ENCODE measurements at regions not wholly inside any gene's neighbourhood (a gene's known extent, or its start where the extent isn't known, plus 50 kb on each side); places are given as distances from the start of the nearest gene placed in this dataset.

- DNase-seq (ENCODE audit: low read depth, low spot score) = no peak
- no peak for TF ChIP-seq CTCF (IDR thresholded peaks at IDR 0.05; ENCODE audit: insufficient read depth, low read length, missing control alignments)
- H3K4me3 ChIP-seq (ENCODE audit: low read depth, low read length) = no peak overlapping the region
- CTCF ChIA-PET = no interaction called here
- POLR2A ChIA-PET = no interaction called here
These were observed 166.5 kb upstream of the ZNF507 start for GRCh38 chr19:32178956-32179355.

GRCh38 chr19:32181216-32181920, 164.0 kb upstream of the ZNF507 start:
- H3K4me3 ChIP-seq (ENCODE audit: low read depth, low read length) = no peak overlapping the region
- TF ChIP-seq CTCF (IDR thresholded peaks at IDR 0.05; ENCODE audit: insufficient read depth, low read length, missing control alignments) = no peak
- no peak for DNase-seq (ENCODE audit: low read depth, low spot score)
- CTCF ChIA-PET = no interaction called here
- POLR2A ChIA-PET = no interaction called here

GRCh38 chr19:32186542-32187330, 158.7 kb upstream of the ZNF507 start:
- POLR2A ChIA-PET = no interaction called here
- CTCF ChIA-PET = no interaction called here
- no peak overlapping the region for H3K4me3 ChIP-seq (ENCODE audit: low read depth, low read length)
- no peak for DNase-seq (ENCODE audit: low read depth, low spot score)
- TF ChIP-seq CTCF (IDR thresholded peaks at IDR 0.05; ENCODE audit: insufficient read depth, low read length, missing control alignments) = no peak

GRCh38 chr19:32188921-32189320, 156.5 kb upstream of the ZNF507 start:
- TF ChIP-seq CTCF (IDR thresholded peaks at IDR 0.05; ENCODE audit: insufficient read depth, low read length, missing control alignments) = no peak
- DNase-seq (ENCODE audit: low read depth, low spot score) = no peak
- no peak overlapping the region for H3K4me3 ChIP-seq (ENCODE audit: low read depth, low read length)

GRCh38 chr19:32189956-32190706, 155.3 kb upstream of the ZNF507 start:
- ChIA-PET POLR2A (no interaction called here), CTCF (interaction anchor here (0.7 to 1.7 kb wide), 3 partner anchors 32 to 35 kb away, joined by 3 to 7 read pairs (median 4); no protein-coding TSS in a partner anchor)
- DNase-seq (ENCODE audit: low read depth, low spot score) = no peak
- no peak for TF ChIP-seq CTCF (IDR thresholded peaks at IDR 0.05; ENCODE audit: insufficient read depth, low read length, missing control alignments)
- H3K4me3 ChIP-seq (ENCODE audit: low read depth, low read length) = no peak overlapping the region

More at GRCh38 chr19:32188921-32189320, 156.5 kb upstream of the ZNF507 start:
- ChIA-PET POLR2A (no interaction called here), CTCF (interaction anchor here (1.5 kb wide), 1 partner anchor 36 kb away, joined by 7 read pairs; no protein-coding TSS in a partner anchor)

- no peak for DNase-seq (ENCODE audit: low read depth, low spot score)
- ChIA-PET CTCF (interaction anchor here (1.7 kb wide), 1 partner anchor 33 kb away, joined by 4 read pairs; no protein-coding TSS in a partner anchor), POLR2A (no interaction called here)
- H3K4me3 ChIP-seq (ENCODE audit: low read depth, low read length) = no peak overlapping the region
- no peak for TF ChIP-seq CTCF (IDR thresholded peaks at IDR 0.05; ENCODE audit: insufficient read depth, low read length, missing control alignments)
These were observed 153.5 kb upstream of the ZNF507 start for GRCh38 chr19:32191921-32192320.

Data from AG04449 (cell line).